H9 (cell line): ENCODE measurements at regions not wholly inside any gene's neighbourhood (a gene's known extent, or its start where the extent isn't known, plus 50 kb on each side); places are given as distances from the start of the nearest gene placed in this dataset.

Experiments used
- DNase-seq: peaks from one replicate; pipeline ENCODE4 v3.0.0-alpha.2; 2017
- H2AFZ ChIP-seq: one replicate; pipeline ENCODE4 v1.6.1; 2013; ENCODE audit warnings: mild to moderate bottlenecking, low read length, control low read depth, moderate library complexity
- H2AK5ac ChIP-seq: 2 replicates; pipeline ENCODE4 v1.6.1; 2013; ENCODE audit warnings: low read length, control low read depth, mixed read lengths; ENCODE audit not compliant: insufficient read length
- H2BK120ac ChIP-seq: one replicate; pipeline ENCODE4 v1.6.1; 2013; ENCODE audit warnings: low read depth, mild to moderate bottlenecking, low read length, control low read depth, inconsistent platforms; ENCODE audit not compliant: poor library complexity, severe bottlenecking
- H2BK12ac ChIP-seq: 2 replicates; pipeline ENCODE4 v1.6.1; 2013; ENCODE audit warnings: low read length, control low read depth, mixed read lengths, low read depth; ENCODE audit not compliant: insufficient read length
- H2BK15ac ChIP-seq: 2 replicates; pipeline ENCODE4 v1.6.1; 2013; ENCODE audit warnings: low read depth, low read length, control low read depth
- H2BK20ac ChIP-seq: one replicate; pipeline ENCODE4 v1.6.1; 2013; ENCODE audit warnings: low read depth, mild to moderate bottlenecking, low read length, control low read depth, inconsistent platforms; ENCODE audit not compliant: poor library complexity, severe bottlenecking
- H2BK5ac ChIP-seq: 2 replicates; pipeline ENCODE4 v1.6.1; 2013; ENCODE audit warnings: low read length, control low read depth, mixed read lengths; ENCODE audit not compliant: insufficient read length
- H3K14ac ChIP-seq: 2 replicates; pipeline ENCODE4 v1.6.1; 2013; ENCODE audit warnings: low read length, control low read depth; ENCODE audit not compliant: insufficient read depth
- H3K18ac ChIP-seq: 2 replicates; pipeline ENCODE4 v1.6.1; 2013; ENCODE audit warnings: low read depth, mild to moderate bottlenecking, mixed read lengths, low read length, control low read depth; ENCODE audit not compliant: insufficient read length
- H3K23ac ChIP-seq: 2 replicates; pipeline ENCODE4 v1.6.1; 2013; ENCODE audit warnings: low read length, control low read depth, mixed read lengths, low read depth; ENCODE audit not compliant: insufficient read length
- H3K23me2 ChIP-seq: 2 replicates; pipeline ENCODE4 v1.6.1; 2013; ENCODE audit warnings: low read depth, mild to moderate bottlenecking, mixed read lengths, low read length, control low read depth; ENCODE audit not compliant: insufficient read length, poor library complexity, severe bottlenecking
- H3K27ac ChIP-seq: 2 replicates; pipeline ENCODE4 v1.5.1; 2013; ENCODE audit warnings: low read length, control low read depth, mixed read lengths, low read depth; ENCODE audit not compliant: insufficient read length
- H3K27me3 ChIP-seq: 2 replicates; pipeline ENCODE4 v1.6.1; 2013; ENCODE audit warnings: low read length, control low read depth, inconsistent platforms; ENCODE audit not compliant: insufficient read depth
- H3K4ac ChIP-seq: 2 replicates; pipeline ENCODE4 v1.6.1; 2013; ENCODE audit warnings: low read depth, mild to moderate bottlenecking, control low read depth, inconsistent platforms, low read length, moderate library complexity
- H3K4me1 ChIP-seq: 2 replicates; pipeline ENCODE4 v1.6.1; 2013; ENCODE audit warnings: low read length, control low read depth, inconsistent platforms; ENCODE audit not compliant: insufficient read depth
- H3K4me2 ChIP-seq: 2 replicates; pipeline ENCODE4 v1.6.1; 2013; ENCODE audit warnings: low read length, control low read depth, mixed read lengths; ENCODE audit not compliant: insufficient read length, insufficient read depth
- H3K56ac ChIP-seq: 2 replicates; pipeline ENCODE4 v1.6.1; 2013; ENCODE audit warnings: low read depth, mild to moderate bottlenecking, mixed read lengths, low read length, control low read depth; ENCODE audit not compliant: insufficient read length
- H3K79me1 ChIP-seq: 2 replicates; pipeline ENCODE4 v1.6.1; 2013; ENCODE audit warnings: low read depth, mild to moderate bottlenecking, moderate library complexity, low read length, control low read depth, inconsistent platforms; ENCODE audit not compliant: insufficient read depth, poor library complexity, severe bottlenecking
- H3K79me2 ChIP-seq: 2 replicates; pipeline ENCODE4 v1.6.1; 2013; ENCODE audit warnings: low read length, control low read depth, inconsistent platforms; ENCODE audit not compliant: insufficient read depth
- H3K9ac ChIP-seq: 2 replicates; pipeline ENCODE4 v1.6.1; 2013; ENCODE audit warnings: low read length, control low read depth, mixed read lengths; ENCODE audit not compliant: insufficient read length; ENCODE audit errors: extremely low read depth
- H3K9me3 ChIP-seq: one replicate; pipeline ENCODE4 v1.6.1; 2013; ENCODE audit warnings: low read depth, low read length, inconsistent platforms; ENCODE audit not compliant: control insufficient read depth
- H3T11ph ChIP-seq: one replicate; pipeline ENCODE4 v1.6.1; 2013; ENCODE audit warnings: mild to moderate bottlenecking, low read length, control low read depth, inconsistent platforms
- H4K20me1 ChIP-seq: one replicate; pipeline ENCODE4 v1.6.1; 2013; ENCODE audit not compliant: control insufficient read depth, insufficient read length, insufficient read depth
- H4K5ac ChIP-seq: 2 replicates; pipeline ENCODE4 v1.6.1; 2013; ENCODE audit warnings: low read depth, mild to moderate bottlenecking, mixed read lengths, low read length, control low read depth; ENCODE audit not compliant: insufficient read length
- H4K8ac ChIP-seq: replicated peaks from 2 replicates; pipeline ENCODE4 v1.6.1; 2013; ENCODE audit warnings: low read length, control low read depth, mixed read lengths, low read depth; ENCODE audit not compliant: insufficient read length
- H4K91ac ChIP-seq: 2 replicates; pipeline ENCODE4 v1.6.1; 2013; ENCODE audit warnings: low read depth, mild to moderate bottlenecking, moderate library complexity, mixed read lengths, low read length, control low read depth; ENCODE audit not compliant: insufficient read length
- H3K27ac Mint-ChIP-seq, 3 experiments: 2 replicates in 2 of 3; 3 replicates in 1 of 3; pipeline ENCODE4 v1.8.0; 2020 to 2021; ENCODE audit warnings: mixed read lengths in 3 of 3, mild to moderate bottlenecking in 1 of 3, moderate library complexity in 1 of 3
- H3K27me3 Mint-ChIP-seq: 2 replicates; pipeline ENCODE4 v1.8.0; 2021; ENCODE audit warnings: low read depth, mild to moderate bottlenecking, moderate library complexity, mixed read lengths
- H3K36me3 Mint-ChIP-seq, 3 experiments: 2 replicates in 2 of 3; 3 replicates in 1 of 3; pipeline ENCODE4 v1.8.0; 2020 to 2021; ENCODE audit warnings: low read depth in 3 of 3, mixed read lengths in 3 of 3; ENCODE audit not compliant: insufficient read depth in 1 of 3
- H3K4me1 Mint-ChIP-seq, 2 experiments: 2 replicates each; pipeline ENCODE4 v1.8.0; 2020; ENCODE audit warnings: mixed read lengths in 2 of 2
- H3K4me3 Mint-ChIP-seq, 2 experiments: 2 replicates in 1 of 2; 3 replicates in 1 of 2; pipeline ENCODE4 v1.8.0; 2020 to 2021; ENCODE audit warnings: mild to moderate bottlenecking in 2 of 2, mixed read lengths in 2 of 2, moderate library complexity in 1 of 2
- H3K9me3 Mint-ChIP-seq, 2 experiments: 2 replicates in 1 of 2; 3 replicates in 1 of 2; pipeline ENCODE4 v1.8.0; 2020; ENCODE audit warnings: mild to moderate bottlenecking in 2 of 2, mixed read lengths in 2 of 2, moderate library complexity in 1 of 2
- WGBS: extraction: QIAGEN DNeasy Blood & Tissue Kit; methylation state at CpG from one replicate; pipeline ENCODE4 v1.1.7; 2013; ENCODE audit warnings: missing lambda C conversion rate, low lambda C conversion rate, mixed read lengths; ENCODE audit not compliant: insufficient read length; ENCODE audit errors: extremely low coverage; 5-methylcytosine and 5-hydroxymethylcytosine counted together
- TF ChIP-seq, protein P1 (sequence below): fragments of 200-600 bp; sonication (generic); conservative IDR thresholded peaks from 3 replicates; pipeline ENCODE4 v1.8.0; 2021; ENCODE audit warnings: antibody characterized with exemption, mild to moderate bottlenecking

DNA sequence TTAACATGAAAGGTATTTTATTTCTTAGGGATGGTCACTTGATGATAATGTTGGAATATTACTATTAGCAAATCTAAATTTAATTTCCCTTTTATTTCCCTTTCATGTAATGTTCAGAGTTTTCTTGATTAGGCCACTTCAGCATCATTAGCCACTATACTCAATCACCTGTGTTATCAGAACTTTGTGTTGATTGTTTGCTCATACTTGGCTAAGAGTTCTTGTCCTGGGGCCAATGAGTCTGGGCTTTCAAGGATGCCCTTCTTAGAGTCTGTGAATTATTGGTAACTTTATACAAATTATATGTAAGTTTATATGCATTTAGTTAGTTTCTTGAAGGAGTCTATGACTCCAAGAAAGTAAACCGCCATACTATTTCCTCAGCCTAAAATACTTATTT, 408.0 kb upstream of the DDX18 start:
- Histone ChIP-seq H3K4me2 (no peak overlapping the region), H3K27me3 (no peaks in the 10 kb centered on the region), H4K8ac (no peak overlapping the region), H2BK15ac (no peak overlapping the region), H3K4me1 (no peaks in the 10 kb centered on the region), H4K91ac (no peak overlapping the region), H2BK20ac (no peak overlapping the region), H3K79me2 (no peaks in the 10 kb centered on the region), H3K23ac (no peak overlapping the region), H2BK120ac (no peak overlapping the region), H2BK5ac (no peak overlapping the region), H3K14ac (no peak overlapping the region), H2BK12ac (no peak overlapping the region), H3K56ac (no peak overlapping the region), H2AFZ (no peak overlapping the region), H2AK5ac (no peak overlapping the region), H3K9ac (no peak overlapping the region), H4K20me1 (no peaks in the 10 kb centered on the region), H3K27ac (no peak overlapping the region), H3K18ac (no peak overlapping the region), H3K79me1 (no peaks in the 10 kb centered on the region), H3T11ph (no peak overlapping the region), H4K5ac (no peak overlapping the region), H3K4ac (no peak overlapping the region), H3K23me2 (no peaks in the 10 kb centered on the region), H3K9me3 (no peaks in the 10 kb centered on the region)
- TF ChIP-seq, protein P1, sequence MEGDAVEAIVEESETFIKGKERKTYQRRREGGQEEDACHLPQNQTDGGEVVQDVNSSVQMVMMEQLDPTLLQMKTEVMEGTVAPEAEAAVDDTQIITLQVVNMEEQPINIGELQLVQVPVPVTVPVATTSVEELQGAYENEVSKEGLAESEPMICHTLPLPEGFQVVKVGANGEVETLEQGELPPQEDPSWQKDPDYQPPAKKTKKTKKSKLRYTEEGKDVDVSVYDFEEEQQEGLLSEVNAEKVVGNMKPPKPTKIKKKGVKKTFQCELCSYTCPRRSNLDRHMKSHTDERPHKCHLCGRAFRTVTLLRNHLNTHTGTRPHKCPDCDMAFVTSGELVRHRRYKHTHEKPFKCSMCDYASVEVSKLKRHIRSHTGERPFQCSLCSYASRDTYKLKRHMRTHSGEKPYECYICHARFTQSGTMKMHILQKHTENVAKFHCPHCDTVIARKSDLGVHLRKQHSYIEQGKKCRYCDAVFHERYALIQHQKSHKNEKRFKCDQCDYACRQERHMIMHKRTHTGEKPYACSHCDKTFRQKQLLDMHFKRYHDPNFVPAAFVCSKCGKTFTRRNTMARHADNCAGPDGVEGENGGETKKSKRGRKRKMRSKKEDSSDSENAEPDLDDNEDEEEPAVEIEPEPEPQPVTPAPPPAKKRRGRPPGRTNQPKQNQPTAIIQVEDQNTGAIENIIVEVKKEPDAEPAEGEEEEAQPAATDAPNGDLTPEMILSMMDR, result no peak
- Mint-ChIP-seq H3K36me3 (no peaks in the 10 kb centered on the region; a peak in 2 of 7 replicates), H3K9me3 (no peaks in the 10 kb centered on the region), H3K27ac (no peak overlapping the region), H3K27me3 (no peaks in the 10 kb centered on the region), H3K4me3 (no peak overlapping the region), H3K4me1 (no peaks in the 10 kb centered on the region)
- WGBS, result no CpG with 5 or more reads among the region's 1 CpG
- DNase-seq, result no peak
